NCI-H128 (cell line): ENCODE measurements at regions not wholly inside any gene's neighbourhood (a gene's known extent, or its start where the extent isn't known, plus 50 kb on each side); places are given as distances from the start of the nearest gene placed in this dataset.

Source experiments
- DNase-seq: peaks from one replicate; lab custom pipeline; 2025; ENCODE audit not compliant: unreplicated experiment; lab: John Stamatoyannopoulos, UW

DNA sequence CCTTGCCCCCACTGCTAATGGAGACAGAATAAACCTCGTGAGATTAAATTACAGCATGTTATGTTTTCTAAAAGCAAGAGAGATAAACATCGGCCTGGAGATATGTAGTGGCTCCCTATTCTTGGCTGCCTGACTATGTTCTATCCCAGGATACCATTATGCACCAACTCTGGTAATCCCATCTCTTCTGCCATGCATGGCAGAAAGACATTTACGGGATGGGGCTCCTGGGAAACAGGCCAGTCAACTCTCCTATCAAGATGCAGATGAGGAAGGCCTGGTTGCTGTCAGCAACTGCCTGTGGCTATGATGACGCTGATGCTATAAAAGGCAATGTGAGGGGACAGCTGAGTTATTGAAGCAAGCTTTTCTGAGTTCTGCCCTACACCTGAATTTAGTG lies 166.2 kb upstream of the VCX3A start:
- no peak for DNase-seq

DNA sequence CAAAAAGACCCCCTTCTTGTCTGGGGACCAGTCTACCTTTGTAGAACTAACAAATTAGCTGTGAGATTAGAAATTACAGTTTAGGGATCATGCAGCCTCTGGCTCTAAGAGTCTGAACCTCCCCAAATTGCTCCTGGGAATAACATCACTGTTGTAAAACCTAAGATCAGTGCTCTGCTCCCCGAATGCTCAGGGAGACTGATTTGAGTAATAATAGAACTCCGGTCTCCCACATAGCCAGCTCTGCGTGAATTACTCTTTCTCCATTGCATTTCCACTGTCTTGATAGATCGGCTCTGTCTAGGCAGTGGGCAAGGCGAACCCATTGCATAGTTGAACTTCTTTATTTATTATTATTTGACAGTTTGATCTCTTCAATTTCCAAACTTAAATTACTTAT lies 160.8 kb upstream of the VCX3A start:
- DNase-seq, result no peak

DNA sequence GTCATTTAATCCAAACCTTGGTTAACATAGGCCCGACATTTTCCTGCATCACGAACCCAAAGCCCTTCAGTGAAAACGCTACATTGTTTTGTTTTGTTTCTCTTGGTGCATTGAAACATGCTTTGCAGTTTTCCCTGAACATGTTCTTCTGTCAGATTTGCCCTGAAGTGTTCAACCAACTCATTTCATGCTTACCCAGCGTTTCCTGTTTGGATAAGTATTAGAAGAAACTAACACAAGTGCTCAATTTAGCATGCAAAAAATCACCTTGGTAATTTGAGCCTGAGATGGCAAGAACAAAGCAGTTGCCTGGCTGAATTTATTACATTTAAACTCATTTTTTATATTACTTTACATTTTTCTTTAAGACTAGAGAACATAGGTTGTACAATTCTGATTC lies 160.1 kb upstream of the VCX3A start:
- no peak for DNase-seq

DNA sequence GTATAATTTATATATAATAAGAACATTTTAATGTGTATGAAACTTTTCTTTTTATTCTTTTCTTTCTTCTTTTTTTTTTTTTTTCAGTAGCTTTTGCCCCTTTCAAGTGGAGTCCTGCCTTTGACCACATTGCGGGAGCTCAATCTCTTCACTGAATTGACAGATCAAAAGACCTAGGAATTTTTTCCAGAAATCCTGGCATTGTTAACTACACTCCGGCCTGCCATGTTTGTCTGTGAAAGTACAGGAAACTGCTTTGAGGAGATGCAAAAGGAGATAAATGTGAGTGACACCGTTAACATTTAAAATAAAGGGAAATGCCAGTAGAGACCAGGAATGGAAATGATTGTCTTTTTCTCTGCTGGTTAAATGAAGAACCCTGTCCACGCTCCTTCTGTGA lies 159.3 kb upstream of the VCX3A start:
- no peak for DNase-seq

DNA sequence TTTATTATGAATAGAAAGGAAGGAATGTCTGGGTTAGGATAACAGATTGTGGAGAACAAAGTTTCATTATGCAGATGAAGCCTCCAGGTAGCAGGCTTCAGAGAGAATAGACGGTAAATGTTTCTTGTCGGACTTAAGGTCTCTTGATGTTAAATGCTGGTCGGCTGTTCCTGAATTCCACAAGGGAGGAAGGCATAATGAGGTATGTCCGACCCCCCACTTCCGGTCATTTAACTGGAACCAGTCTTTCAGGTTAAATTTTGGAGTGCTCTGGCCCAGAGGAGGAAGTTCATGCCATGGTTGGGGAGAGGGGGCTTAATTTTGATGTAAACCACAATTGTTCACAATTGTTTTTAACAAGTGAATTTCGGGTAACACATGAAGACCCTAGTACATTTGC lies 158.1 kb upstream of the VCX3A start:
- DNase-seq, result no peak

DNA sequence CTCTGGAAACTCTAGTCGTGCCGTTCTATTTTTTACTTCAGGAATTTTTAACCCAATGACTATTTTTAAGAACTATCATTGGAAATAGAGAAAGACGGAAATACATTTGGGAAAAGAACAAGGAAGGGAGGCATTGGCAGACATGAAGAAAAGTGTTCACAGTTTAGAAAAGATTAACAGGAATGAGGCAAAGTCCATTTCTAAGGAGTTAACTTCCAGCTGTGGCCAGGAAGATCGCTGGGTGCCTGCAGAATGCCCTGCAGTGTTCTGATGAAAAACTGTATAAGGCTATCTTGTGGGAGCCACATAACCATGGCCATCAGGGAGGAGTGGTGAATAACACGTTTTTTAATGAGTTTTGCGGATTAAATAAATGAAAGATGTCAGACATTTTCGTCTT lies 150.6 kb upstream of the VCX3A start:
- no peak for DNase-seq

DNA sequence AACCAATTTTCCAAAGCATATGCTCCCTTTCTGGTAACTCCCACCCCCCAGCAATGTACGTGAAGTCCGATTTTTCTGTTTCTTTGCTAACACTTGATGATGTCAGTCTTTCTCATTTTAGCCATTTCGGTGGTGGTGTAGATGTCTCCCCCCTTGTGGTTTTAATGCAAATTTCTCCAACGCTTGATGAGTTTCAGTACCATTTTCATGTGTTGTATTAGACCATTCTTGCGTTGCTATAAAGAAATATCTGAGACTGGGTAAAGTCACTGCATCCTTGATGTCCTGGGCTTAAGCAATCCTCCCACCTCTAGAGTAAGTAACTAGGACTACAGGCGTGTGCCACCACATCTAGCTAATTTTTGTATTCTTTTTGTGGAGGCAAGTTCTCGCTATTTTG lies 148.4 kb upstream of the VCX3A start:
- no peak for DNase-seq

DNA sequence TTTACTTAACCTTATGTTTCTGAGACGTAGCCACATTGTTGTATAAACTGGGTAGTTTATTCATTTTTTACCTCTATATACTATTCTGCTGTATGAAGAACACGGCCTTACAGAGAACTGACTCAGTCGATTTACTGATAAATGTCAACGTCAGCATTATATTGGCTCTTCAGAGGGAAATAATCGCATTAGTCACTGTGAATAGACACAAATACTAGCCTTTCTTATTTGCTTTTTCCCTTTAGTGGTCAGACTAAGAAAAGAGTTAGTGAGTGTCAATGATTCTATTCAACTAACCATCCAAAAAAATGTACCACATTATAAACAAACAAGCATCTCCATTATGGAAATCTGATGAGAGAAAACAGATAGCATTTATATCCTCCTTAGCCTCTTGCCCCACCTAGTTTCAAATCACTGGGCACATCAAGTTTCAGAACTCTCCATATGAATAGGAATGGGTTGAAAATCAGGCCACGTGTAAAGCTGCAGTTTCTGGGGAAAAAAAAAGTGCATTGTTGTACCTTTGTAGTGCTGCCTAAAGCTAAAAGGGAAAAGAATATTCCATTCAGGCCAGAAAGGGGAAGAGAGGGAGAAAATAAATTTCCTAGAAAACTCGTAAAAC lies 146.7 kb upstream of the VCX3A start:
- no peak for DNase-seq

DNA sequence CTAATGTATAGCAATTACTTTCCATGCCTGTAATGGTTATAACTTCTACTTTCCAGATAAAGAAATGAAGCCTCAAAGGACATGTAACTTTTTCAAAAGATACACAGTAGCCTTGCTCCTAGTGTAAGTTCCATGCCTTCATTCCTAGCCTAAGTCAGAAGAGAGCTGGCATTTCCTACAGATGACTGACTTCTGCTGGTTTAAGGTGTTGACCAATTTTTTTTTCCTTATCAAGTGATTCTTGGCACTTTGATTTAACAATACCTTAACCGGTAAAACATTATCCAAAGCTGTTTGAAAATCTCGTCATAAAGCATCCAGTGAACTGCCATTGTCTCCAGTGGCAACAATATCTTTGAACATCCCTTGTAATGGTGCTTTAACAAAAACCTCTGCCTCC lies 145.1 kb upstream of the VCX3A start:
- no peak for DNase-seq

DNA sequence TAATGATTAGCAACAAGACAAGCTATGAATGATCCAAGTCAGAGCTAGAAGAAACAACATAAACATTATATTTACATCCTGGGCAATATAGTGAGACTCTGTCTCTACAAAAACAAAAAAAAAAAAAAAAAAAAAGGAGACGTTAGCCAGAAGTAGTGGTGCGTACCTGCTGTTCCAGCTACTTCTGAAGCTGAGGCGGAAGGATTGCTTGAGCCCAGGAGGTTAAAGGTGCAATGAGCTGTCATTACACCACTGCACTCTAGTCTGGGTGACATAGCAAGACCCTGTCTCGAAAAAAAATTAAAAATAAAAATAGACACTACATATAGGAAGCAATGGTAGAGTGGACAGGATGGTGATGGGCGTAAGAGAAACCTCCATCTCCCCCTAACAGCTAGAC lies 144.6 kb upstream of the VCX3A start:
- no peak for DNase-seq

DNA sequence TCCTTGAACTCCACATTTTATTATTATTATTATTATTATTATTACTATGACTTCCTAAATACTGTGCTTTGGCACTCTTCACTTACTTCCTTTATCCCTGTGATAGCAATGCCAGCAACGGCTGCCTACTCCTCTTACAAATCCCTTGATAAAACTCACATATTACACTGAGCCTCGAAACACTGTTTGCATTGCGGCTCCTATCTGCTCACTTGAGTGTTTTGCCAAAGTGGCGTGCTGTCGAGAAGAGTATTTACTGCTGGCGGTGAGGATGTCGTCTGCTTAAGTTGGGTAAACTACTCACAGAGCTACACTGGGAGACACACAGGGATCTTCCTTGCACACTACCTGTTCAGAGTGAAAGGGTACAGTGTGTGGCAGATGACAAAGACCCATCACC lies 143.4 kb upstream of the VCX3A start:
- DNase-seq, result peak; percentile 70

DNA sequence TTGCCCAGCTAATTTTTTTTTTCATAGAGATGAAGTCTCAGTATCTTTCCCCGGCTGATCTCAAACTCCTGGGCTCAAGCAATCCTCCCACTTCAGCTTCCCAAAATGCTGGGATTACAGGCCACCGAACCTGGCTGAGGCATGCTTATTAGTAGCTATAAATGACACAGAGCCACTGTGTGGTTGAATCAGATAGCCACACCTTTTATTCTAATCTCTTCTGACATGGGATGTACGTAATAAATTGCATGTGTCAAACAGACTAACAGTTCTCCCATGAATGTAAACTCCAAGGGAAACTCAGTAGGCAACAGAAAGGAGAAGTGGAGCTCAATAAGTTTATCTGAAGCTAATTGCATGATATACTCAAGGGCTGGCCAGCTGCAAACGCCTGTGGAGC lies 139.8 kb upstream of the VCX3A start:
- no peak for DNase-seq

DNA sequence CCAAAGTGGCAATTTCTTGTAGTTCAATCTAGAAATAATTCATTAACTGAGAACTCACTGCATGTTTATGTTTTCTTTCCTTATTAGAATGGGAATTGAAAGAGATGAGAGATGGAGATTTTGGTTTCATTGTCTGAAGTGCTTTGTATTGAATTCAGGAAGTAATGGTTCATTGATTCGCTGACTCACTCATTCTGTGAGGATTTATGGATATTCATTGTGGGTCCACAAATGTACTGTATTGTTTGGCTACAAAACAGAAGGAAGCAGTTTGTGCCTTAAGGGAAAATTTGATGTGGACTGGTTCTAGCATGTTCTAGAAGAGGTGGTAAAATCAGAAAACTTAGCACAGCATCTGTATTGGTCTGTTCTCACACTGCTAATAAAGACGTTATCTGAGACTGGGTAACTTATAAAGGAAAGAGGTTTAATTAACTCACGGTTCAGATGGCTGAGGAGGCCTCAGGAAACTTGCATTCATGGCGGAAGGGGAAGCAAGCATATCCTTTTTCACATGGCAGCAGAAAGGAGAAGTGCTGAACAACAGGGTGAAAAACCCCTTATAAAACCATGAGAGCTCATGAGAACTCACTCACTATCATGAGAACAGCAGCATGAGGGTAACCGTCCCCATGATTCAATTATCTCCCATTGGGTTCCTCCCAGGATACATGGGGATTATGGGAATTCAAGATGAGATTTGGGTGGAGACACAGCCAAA lies 132.3 kb upstream of the VCX3A start:
- no peak for DNase-seq

DNA sequence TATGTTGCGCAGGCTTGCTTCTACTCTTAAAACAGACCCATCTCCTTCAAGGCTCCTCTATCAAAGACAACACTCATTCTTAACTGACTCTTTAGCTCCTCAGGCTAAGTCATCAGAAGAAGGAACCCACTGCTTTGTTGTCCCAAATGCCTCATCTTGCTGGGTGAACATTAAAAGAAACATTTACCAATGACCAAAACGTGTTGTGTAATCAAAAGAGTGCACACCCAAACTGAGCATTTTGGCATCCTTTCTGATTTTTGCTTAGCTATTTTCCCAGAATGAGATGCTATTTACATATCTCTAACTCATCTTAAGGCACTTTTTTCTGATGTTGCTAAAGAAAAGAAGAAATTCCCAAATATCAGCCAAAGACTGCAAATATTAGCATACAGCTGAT lies 131.7 kb upstream of the VCX3A start:
- DNase-seq, result no peak

DNA sequence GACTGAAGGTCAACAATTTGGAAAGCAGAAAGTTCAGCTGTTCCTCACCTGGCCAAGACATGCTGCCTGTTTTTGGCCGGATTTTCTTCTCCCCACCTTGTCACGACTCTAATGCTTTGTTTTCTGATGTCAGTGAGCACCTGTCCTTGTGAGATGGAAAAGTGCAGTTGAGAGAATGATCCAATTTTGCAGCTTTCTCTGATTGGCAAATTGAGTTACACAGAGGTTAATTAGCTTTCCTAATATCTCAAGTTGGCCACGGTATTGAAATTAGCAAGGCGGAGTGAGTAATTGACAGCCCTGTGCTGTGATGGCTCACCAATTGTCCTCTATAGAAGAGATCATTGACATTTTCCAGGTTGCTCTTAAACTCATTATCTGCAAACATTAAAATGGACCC lies 126.8 kb upstream of the VCX3A start:
- DNase-seq, result no peak

DNA sequence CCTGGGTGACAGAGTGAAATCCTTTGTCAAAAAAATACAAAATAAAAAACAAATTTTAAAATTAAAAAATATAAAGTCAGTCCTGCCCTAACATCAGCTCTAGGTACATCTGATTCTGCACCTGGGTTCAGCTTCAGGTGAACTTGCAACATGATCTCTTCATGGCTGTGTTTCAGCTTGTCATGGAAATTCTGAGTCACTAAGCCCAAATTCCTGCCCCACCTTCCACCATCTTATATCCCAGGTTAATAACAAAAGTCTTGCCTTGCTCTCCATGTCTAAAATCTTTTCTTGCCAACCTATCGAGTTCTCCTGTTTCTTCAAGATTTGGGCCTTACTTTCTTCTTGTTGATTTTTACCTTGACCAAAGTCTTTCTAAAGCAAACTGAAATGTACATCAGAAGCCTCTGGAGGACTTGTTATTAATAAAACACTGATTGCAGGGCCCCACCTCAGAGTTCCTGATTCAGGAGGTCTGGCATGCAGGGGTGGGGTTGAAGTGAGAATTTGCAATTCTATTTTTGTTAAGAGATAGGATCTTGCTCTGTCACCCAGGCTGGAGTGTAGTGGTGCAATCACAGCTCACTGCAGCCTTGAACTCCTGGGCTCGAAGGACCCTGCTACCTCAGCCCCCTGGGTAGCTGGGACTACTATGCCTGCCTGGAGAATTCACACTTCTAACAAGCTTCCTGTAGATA lies 125.8 kb upstream of the VCX3A start:
- DNase-seq, result no peak

DNA sequence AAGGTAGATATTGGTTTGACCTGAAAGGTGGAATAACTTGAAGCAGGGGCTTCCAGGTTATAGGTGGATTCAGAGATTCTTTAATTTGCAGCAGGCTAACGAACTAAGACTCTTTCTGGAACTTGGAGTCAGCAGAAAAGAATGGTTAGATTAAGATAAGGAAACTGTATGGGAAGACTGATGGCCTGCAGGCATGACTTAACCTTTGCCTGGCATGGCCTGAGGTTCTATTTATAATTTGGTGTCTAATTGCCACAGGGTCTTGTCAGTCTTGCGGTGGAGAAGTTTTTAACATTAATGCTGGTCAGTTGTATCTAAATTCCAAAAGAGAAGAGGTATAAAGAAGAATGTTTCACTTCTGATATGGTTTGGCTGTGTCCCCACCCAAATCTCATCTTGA lies 110.3 kb upstream of the VCX3A start:
- DNase-seq, result no peak

DNA sequence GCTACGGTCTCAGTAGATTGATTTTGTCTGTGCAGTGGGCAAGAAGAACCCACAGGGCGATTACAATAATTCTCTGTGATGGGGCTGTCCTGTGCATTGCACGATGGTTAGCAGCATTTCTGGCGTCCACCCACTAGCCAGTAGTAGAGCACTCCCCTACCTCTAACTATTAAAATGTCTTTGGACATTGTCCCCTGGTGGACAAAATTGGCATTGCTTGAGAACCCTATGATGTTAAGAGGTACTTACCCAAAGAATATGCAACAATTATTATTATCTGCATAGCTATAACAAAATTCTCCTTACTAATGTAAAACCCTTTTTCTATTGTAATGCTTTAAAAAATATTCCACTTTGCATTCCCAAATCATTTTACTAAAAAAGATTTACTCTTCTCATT lies 109.5 kb upstream of the VCX3A start:
- no peak for DNase-seq

DNA sequence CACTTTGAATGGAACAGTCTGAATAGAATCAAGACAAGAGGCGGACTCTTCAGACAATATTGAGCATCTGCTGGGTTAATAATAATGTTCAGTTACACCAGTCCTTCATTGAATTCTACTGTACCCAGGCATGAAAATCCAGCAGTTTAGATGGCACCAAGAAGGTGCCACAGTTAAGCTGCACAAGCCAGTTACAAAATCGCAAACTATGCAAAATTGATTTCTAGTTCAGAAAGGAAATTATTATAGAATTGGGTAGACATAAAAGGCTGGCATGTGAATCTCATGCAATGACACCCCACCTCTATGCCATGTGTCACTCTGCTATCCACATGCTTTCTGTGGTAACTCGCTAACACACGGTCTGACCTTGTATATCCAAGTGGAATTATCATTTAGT lies 105.8 kb upstream of the VCX3A start:
- DNase-seq, result no peak

DNA sequence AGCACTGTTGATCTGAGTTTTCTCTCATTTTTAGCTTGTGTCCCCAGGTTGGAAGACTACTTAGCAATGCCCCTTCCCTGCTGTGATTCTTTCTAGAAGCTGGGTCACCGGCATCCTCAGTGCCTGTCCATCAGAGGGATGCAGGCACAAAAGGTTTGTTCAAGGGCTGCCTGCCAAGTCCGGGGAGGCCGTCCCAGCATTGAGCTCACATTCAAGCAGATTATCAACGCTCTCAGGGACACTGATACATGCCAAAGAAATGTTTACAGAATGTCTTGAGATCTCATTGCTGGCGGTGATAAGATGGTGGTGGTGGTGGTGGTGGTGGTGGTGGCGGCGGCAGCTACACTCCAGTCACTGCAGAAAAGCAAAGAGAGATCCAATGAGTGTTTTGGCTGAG lies 79.6 kb upstream of the VCX3A start:
- DNase-seq, result no peak

DNA sequence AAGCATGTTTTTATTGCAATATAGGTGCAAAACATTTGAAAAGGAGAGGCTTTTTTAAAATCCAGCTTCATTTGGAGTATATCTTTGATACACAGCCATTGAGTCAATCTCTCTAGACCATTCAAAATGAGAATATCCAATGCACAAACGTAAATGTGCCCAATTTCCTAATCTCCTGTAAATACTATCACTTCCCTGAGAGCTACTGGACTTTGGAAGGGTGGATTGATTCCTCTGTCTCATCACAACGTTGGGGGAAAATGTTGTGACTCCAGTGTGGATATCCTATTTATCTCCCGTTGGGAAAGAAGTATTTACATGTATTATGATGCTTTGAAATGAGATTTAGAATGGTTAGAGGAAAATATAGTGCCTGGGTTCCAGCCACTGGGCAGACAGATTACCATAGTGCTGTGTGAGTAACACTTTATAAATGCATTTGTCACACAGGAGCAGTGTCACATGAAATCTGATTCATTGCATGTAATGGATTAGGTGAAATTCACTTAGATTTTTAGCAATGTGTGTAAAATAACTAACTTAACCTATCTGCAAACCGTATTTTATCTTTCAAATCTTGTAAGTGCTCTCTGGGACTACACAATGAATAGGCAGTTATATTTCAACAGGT lies 64.4 kb upstream of the VCX3A start:
- no peak for DNase-seq
